IgD-negative memory B cell (primary cell): ENCODE measurements at regions not wholly inside any gene's neighbourhood (a gene's known extent, or its start where the extent isn't known, plus 50 kb on each side); places are given as distances from the start of the nearest gene placed in this dataset.

Experiments used
- H3K27ac Mint-ChIP-seq, 3 donors: one replicate each; pipeline ENCODE4 v1.8.0; 2020 to 2022; ENCODE audit warnings: mild to moderate bottlenecking in 3 of 3, mixed read lengths in 3 of 3, moderate library complexity in 1 of 3
- H3K27me3 Mint-ChIP-seq: one replicate; pipeline ENCODE4 v1.8.0; 2021; ENCODE audit warnings: mixed read lengths
- H3K36me3 Mint-ChIP-seq: one replicate; pipeline ENCODE4 v1.8.0; 2020; ENCODE audit warnings: mild to moderate bottlenecking, mixed read lengths
- H3K4me1 Mint-ChIP-seq, 3 donors: one replicate each; pipeline ENCODE4 v1.8.0; 2020 to 2022; ENCODE audit warnings: mixed read lengths in 3 of 3, mild to moderate bottlenecking in 1 of 3
- H3K4me3 Mint-ChIP-seq, 4 donors: one replicate each; pipeline ENCODE4 v1.8.0; 2020 to 2022; ENCODE audit warnings: mild to moderate bottlenecking in 4 of 4, mixed read lengths in 4 of 4, moderate library complexity in 3 of 4
- H3K9me3 Mint-ChIP-seq, 3 donors: one replicate each; pipeline ENCODE4 v1.8.0; 2020 to 2021; ENCODE audit warnings: mixed read lengths in 3 of 3, mild to moderate bottlenecking in 1 of 3

DNA sequence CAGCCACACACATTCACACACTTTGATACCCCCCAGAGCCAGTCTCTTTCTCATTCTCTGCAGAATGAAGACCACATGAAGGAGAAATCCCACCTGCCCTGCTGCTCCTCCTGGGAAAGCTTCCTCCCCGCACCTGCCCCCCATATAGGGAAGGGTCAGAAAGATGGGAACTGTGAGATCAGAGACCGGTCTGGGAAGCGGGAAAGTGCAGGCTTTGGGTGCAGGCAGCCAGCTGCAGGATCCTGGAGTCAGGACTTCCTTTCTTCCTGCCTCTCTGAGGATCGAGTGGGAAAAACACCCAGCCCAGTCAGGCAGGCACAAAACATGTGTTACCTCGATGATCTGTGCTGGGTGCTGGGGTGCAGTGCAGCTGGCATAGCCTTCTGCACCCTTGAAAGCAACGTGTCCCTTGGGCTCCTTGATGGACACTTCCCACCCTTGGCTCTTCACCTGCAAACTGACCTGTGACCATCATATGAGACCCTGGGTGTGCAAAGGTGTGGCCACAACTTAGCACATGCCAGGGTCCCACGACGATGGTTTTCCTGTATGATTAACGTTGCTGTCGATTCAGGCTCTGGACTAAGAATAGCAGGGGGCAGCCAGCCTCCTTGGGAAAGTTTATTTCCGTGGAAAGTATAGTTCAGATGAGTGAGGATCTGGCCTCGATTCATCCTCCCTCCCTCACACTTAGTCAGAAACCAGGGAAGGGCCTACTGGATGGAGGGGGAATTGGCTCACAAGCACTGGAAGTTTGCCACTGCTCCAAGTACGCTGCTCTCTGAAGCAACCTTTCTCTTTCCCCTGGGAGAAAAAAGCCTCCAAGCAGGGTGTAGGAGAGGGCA is 105.4 kb upstream of the MED13L start:
- H3K4me3 Mint-ChIP-seq, result no peak overlapping the region
- peaks cover 2% of the 10 kb centered on the region for H3K36me3 Mint-ChIP-seq
- peaks cover 1% of the 10 kb centered on the region for H3K27me3 Mint-ChIP-seq
- H3K27ac Mint-ChIP-seq, result no peak overlapping the region
- peaks cover 4 to 8% (median 7%) of the 10 kb centered on the region in 3 donors for H3K4me1 Mint-ChIP-seq
- H3K9me3 Mint-ChIP-seq, result peaks cover 0 to 2% (median 0%) of the 10 kb centered on the region in 3 donors

DNA sequence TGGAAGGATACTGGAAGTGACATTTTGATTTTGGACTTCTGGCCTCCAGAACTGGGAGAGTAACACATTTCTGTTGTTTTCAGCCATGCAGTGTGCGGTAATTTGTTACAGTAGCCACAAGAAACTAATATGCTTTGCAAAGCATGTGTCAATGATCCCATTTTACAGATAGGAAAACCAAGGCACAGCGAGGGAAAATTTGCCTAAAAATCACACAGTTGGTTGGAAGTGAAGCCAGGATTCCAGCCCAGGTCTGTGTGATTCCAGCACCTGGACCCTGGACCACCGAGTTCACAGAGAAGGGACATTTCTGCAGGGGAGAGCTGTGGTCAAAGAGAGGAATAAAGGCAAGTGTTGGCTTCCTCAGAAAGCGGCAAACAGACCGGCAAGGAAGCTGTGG is 106.7 kb upstream of the MED13L start:
- H3K4me1 Mint-ChIP-seq, result peaks cover 4 to 8% (median 7%) of the 10 kb centered on the region in 3 donors
- no peak overlapping the region for H3K4me3 Mint-ChIP-seq
- H3K9me3 Mint-ChIP-seq, result peaks cover 0 to 2% (median 0%) of the 10 kb centered on the region in 3 donors
- peaks cover 2% of the 10 kb centered on the region for H3K36me3 Mint-ChIP-seq
- H3K27me3 Mint-ChIP-seq, result peaks cover 1% of the 10 kb centered on the region
- H3K27ac Mint-ChIP-seq, result no peak overlapping the region

DNA sequence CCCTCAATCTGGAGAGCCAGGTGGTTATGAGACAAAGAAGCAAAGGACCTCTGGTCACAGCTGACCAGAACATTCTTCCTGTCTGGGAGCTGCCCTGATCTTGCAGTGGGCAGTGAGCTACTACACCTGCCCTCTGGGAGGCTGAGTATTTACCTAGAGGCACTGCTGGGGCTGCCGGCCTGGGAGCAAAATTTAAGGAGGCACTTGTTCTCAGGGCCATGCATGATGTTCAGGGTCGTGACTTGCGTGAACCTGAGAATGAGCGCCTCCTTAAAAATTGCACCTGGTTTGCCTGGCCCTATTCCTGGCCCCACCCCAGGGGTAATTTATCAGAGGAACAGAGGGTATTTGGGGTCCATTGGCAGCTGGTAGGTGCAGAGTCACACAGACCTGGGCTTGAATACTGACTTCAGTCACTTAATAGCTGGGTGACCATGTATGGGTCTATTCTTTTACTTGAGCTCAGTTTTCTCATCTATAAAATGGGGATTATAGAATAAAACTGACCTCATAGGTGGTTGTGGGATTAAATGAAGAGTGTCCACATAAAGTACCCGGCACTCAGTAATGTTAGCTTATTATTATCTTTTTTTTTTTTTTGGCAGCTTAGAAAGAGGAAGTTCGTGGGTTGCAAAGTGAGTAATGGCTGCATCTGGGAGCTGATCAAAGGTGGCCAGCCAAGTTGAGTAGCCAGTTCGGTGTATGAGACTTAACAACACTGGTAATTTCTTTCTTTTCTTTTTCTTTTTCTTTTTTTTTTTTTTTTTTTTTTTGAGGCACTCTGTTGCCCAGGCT is 107.4 kb upstream of the MED13L start:
- H3K4me1 Mint-ChIP-seq, result peaks cover 4 to 8% (median 7%) of the 10 kb centered on the region in 3 donors
- H3K9me3 Mint-ChIP-seq, result peaks cover 0 to 2% (median 0%) of the 10 kb centered on the region in 3 donors
- H3K36me3 Mint-ChIP-seq, result peaks cover 2% of the 10 kb centered on the region
- H3K27me3 Mint-ChIP-seq, result no peaks in the 10 kb centered on the region
- no peak overlapping the region for H3K27ac Mint-ChIP-seq
- peak overlapping the region in 1 of 4 donors; percentile 74 for H3K4me3 Mint-ChIP-seq

DNA sequence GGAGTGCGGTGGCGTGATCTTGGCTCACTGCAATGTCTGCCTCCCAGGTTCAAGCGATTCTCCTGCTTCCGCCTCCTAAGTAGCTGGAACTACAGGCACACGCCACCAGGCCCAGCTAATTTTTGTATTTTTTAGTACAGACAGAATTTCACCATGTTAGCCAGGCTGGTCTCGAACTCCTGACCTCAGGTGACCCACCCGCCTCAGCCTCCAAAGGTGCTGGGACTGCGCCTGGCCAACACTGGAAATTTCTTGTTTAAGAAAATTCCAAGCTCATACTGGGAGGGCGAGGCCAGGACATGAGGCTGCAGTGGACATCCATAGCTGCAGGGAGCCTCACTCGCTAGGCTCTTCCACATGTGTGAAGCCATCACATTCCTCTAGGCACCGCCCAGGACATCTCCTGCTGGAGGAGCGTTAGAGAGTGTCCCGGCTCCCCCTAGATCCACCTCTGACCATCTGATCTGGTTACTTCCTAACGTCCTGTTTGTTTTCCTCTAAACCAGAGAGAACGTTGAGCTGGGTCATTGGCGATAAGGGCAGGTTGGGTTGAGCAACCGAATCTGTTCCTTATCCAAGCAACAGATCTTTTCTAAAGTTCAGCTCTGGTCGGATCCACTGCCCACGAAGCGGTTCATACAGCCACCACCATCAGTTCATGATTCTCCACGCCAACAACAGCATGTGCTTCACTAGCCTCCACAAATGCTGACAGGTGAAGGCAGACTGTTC is 108.2 kb upstream of the MED13L start:
- Mint-ChIP-seq H3K9me3 (peaks cover 0 to 2% (median 0%) of the 10 kb centered on the region in 3 donors), H3K27me3 (no peaks in the 10 kb centered on the region), H3K4me3 (no peak overlapping the region), H3K27ac (no peak overlapping the region), H3K36me3 (peaks cover 2% of the 10 kb centered on the region), H3K4me1 (peaks cover 4 to 8% (median 7%) of the 10 kb centered on the region in 3 donors)

DNA sequence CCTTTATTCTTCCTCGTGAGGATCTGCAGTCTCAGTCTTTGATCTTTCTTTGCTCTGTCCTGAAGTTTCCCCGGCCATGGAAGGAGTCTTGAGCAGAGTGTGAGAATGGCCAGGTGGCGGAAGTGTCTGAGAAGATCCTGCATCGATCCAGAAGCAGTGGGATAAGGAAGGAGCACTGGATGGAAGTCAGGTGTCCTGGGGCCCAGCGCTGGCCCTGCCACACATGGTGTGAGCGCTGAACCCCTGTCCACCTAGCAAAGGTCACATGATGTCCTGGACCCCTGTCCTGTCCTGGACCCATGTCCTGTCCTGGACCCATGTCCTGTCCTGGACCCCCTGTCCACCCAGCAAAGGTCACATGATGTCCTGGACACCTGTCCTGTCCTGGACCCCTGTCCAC is 111.8 kb upstream of the MED13L start:
- Mint-ChIP-seq H3K27ac (peak overlapping the region in 1 of 3 donors; percentile 51), H3K27me3 (no peaks in the 10 kb centered on the region), H3K4me3 (no peak overlapping the region), H3K4me1 (peaks cover 3 to 8% (median 4%) of the 10 kb centered on the region in 3 donors), H3K36me3 (no peaks in the 10 kb centered on the region), H3K9me3 (no peaks in the 10 kb centered on the region)

DNA sequence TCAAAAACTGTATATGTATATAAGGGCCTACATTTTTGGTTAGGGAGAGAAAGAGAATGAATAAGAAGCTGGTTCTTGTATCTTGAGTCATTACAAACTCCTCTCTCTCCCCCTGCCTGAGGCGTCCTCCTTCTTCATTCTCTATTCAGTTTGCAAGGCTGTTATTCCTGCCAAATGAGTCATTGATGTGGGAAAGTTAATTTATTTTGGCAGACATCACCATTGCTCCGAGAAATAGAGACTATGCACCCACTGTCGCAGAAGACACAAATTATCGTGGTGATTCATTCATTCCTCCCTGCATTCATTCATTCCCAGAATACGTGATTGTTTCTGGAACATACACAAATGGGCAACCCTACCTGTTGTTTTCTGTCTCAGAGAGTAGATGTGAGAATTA is 112.5 kb upstream of the MED13L start:
- Mint-ChIP-seq H3K36me3 (no peaks in the 10 kb centered on the region), H3K27me3 (no peaks in the 10 kb centered on the region), H3K9me3 (no peaks in the 10 kb centered on the region), H3K27ac (peak overlapping the region in 1 of 3 donors; percentile 83), H3K4me3 (no peak overlapping the region), H3K4me1 (peaks cover 2 to 6% (median 3%) of the 10 kb centered on the region in 3 donors)

DNA sequence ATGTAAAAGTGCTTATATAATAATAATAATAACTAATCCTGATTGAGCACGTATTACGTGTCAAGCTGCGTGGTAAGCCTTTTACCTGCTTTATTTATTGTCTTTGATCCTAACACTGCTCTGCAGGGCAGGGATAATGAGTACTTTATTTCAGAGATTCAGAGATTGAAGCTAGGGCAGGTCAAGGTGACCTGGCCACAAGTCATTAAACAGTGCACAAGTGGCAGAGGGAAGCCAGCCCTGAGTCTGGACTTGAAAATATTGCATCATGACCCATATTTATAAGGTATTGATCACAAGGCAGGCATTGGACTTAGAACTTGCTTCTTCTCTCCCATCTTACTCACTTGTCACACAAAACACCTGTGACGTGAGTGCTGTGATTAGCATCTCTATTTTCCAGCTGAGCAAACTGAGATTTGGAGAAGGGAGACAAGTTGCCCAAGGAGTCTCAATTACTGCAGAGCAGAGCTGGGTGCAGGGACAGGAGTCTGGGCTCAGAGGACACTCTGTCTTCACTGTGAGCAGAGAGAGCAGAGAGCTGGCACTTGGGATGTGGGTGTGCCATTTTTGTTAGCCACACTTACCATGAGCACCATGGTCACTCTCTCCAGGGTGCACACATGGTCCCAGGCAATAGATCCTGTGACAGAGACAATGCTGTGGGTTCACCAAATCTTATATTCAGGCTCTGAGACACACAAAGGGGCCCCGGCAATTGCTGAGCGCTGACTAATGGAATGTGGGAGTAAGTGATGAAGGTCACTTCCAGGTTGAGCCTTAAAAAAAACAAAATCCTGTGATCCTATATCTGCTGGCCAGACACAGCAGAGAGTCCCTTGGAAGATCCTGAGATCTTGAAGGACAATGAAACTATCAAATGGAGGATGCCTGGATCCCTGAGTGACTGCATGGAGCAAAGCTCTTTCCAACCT is 113.2 kb upstream of the MED13L start:
- H3K9me3 Mint-ChIP-seq, result no peaks in the 10 kb centered on the region
- no peak overlapping the region for H3K4me3 Mint-ChIP-seq
- H3K27ac Mint-ChIP-seq, result no peak overlapping the region
- H3K27me3 Mint-ChIP-seq, result no peaks in the 10 kb centered on the region
- H3K36me3 Mint-ChIP-seq, result no peaks in the 10 kb centered on the region
- peaks cover 0 to 4% (median 3%) of the 10 kb centered on the region in 3 donors for H3K4me1 Mint-ChIP-seq

DNA sequence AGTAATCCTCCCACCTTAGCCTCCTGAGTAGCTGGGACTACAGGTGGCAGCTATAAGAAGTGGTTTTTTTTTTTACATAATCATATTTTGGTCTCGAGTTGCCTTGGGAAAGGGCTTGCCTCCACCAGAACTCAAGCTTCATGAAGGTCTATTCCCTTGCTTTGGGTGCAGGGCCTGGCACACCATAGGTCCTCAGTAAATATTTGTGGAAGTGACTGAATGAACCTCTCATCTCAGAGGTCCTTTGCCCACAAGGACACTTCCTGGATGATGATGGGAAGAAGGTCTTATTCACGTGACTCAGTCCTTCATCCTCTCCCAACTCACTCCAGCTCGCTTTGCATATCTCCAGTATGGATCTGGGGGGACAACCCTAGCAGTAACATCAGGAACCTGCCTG is 114.0 kb upstream of the MED13L start:
- Mint-ChIP-seq H3K27ac (peak overlapping the region in 1 of 3 donors; percentile 65), H3K9me3 (no peaks in the 10 kb centered on the region), H3K36me3 (no peaks in the 10 kb centered on the region), H3K4me3 (no peak overlapping the region), H3K4me1 (peaks cover 0 to 4% (median 1%) of the 10 kb centered on the region in 3 donors), H3K27me3 (no peaks in the 10 kb centered on the region)

DNA sequence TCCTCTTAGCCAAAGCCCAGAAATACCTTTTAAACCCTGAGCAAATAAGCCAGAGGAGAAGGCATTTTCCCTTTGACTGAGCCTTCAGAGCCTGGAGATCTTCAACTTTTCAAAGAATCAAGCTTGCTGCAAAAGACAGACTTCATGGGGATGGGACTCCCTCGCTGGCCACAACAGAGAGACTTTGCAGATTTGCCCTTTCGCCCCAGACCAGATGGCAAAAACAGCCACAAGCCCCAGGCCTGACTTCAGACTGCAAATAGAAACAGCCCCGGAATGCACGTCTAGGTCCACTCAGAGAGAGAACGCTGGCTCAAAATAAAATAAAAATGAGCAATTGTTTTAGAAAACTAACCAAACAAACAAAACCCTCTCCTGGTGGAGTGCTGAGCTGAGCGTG is 114.6 kb upstream of the MED13L start:
- H3K27ac Mint-ChIP-seq, result peak overlapping the region in 1 of 3 donors; percentile 65

DNA sequence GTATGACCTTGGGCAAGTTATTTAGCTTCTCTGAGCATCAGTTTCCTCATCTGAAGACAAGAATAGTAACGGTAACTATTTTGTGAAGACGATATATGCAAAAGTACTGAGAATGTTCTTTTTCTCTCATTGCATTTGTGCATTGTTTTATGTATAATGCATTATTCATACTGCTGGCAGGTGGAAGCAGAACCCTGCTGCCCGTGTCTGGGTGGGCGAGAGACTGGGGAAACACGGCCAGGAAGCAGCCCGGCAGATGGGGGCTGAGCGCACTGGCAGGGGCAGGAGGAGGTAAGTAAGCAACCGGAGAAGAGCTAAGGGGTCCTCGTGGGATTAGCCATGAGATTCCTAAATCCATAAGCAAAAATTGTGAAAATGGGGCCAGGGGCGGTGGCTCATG is 115.8 kb upstream of the MED13L start:
- Mint-ChIP-seq H3K36me3 (no peaks in the 10 kb centered on the region), H3K27ac (no peak overlapping the region), H3K4me3 (peak overlapping the region in 1 of 4 donors; percentile 31), H3K9me3 (peaks cover 0 to 8% (median 0%) of the 10 kb centered on the region in 3 donors), H3K27me3 (no peaks in the 10 kb centered on the region), H3K4me1 (peaks cover 0 to 4% (median 1%) of the 10 kb centered on the region in 3 donors)

More for the DNA sequence above, 114.6 kb upstream of the MED13L start:
- Mint-ChIP-seq H3K36me3 (no peaks in the 10 kb centered on the region), H3K9me3 (no peaks in the 10 kb centered on the region), H3K4me1 (peaks cover 0 to 4% (median 1%) of the 10 kb centered on the region in 3 donors), H3K4me3 (peak overlapping the region in 1 of 4 donors; percentile 5), H3K27me3 (no peaks in the 10 kb centered on the region)

DNA sequence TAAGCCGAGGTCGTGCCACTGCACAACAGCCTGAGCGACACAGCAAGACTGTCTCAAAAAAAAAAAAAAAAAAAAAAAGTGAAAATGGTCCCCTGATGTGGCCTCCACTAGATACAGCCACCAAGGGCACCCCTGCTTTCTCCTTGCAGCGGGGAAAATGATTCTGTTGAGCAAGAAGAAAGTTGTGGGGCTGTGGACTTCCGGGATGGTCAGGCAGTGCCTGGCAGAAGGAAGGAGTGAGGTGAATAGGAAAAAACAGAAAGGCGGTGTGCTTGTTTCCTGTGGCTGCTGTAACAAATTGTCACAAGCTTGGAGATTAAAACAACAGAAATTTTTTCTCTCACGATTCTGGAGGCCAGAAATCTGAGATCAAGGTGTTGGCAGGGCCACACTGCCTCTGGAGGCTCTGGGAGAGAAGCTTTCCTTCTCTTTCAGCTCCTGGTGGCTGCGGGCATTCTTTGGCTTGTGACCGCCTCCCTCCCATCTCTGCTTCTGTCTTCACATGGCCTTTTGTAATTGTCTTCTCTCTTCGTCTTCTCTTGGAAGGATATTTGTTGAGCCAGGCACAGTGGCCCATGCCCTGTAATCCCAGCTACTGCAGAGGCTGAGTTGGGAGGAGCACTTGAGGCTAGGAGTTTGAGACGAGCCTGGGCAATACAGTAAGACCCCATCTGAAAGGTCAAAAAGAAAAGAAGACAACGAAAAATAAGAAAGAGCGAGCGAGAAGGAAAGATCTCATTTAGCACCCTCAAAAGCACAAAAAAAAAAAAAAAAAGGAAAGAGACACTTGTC is 116.6 kb upstream of the MED13L start:
- Mint-ChIP-seq H3K4me1 (peaks cover 0 to 4% (median 1%) of the 10 kb centered on the region in 3 donors), H3K36me3 (peaks cover 2% of the 10 kb centered on the region), H3K4me3 (no peak overlapping the region), H3K27me3 (no peaks in the 10 kb centered on the region), H3K27ac (no peak overlapping the region), H3K9me3 (peaks cover 0 to 16% (median 3%) of the 10 kb centered on the region in 3 donors)

DNA sequence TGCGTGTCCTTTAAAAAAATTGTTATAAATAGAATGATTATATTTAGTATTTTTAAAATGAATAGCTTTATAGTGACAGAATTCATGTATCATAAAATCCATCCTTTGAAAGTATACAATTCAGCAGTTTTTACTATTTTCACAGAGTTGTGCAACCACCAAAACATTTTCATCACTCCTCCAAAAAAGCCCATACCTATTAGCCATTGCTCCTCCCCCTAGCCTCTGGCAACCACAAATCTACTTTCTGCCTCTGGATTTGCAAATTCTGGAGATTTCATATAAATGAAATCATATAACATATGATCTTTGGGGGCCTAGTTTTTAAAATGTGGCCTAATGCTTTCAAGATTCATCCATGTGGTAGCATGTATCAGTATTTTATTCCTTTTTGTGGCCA is 117.9 kb upstream of the MED13L start:
- Mint-ChIP-seq H3K9me3 (peaks cover 0 to 20% (median 3%) of the 10 kb centered on the region in 3 donors), H3K4me1 (peaks cover 0 to 4% (median 1%) of the 10 kb centered on the region in 3 donors), H3K36me3 (peaks cover 2% of the 10 kb centered on the region), H3K27ac (peak overlapping the region in 1 of 3 donors; percentile 3), H3K4me3 (no peak overlapping the region), H3K27me3 (no peaks in the 10 kb centered on the region)

DNA sequence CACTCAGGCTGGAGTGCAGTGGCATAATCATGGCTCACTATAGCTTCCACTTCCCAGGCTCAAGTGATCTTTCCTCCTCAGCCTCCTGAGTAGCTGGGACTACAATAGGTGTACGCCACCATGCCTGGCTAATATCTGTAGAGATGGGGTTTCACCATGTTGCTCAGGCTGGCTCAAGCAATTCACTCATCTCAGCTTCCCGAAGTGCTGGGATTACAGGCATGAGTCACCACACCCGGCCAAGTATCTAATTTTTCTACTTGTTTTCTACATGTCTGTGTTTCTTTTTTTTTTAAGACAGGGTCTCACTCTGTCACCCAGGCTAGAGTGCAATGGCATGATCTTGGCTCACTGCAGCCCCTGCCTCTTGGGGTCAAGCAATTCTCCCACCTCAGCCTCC is 119.7 kb upstream of the MED13L start:
- H3K9me3 Mint-ChIP-seq, result peaks cover 5 to 29% (median 6%) of the 10 kb centered on the region in 3 donors

More for the DNA sequence above, 119.7 kb upstream of the MED13L start:
- Mint-ChIP-seq H3K4me3 (no peak overlapping the region), H3K4me1 (peaks cover 8 to 14% (median 9%) of the 10 kb centered on the region in 3 donors), H3K36me3 (peaks cover 2% of the 10 kb centered on the region), H3K27ac (no peak overlapping the region), H3K27me3 (no peaks in the 10 kb centered on the region)
